OCI-LY3 (cell line): ENCODE measurements at regions not wholly inside any gene's neighbourhood (a gene's known extent, or its start where the extent isn't known, plus 50 kb on each side); places are given as distances from the start of the nearest gene placed in this dataset.

Source experiments
- CTCF ChIP-seq: fragments of 200-600, 300-600 bp; sonication (generic); IDR thresholded peaks from 2 replicates; pipeline ENCODE4 v1.5.1; 2014; ENCODE audit warnings: antibody characterized with exemption, low read length, low read depth
- EZH2phosphoT487 ChIP-seq: fragments of 200-600 bp; shearing (Covaris generic); IDR thresholded peaks from 2 replicates; pipeline ENCODE4 v1.6.1; 2018; ENCODE audit warnings: antibody characterized with exemption, mixed run types, low read depth

DNA sequence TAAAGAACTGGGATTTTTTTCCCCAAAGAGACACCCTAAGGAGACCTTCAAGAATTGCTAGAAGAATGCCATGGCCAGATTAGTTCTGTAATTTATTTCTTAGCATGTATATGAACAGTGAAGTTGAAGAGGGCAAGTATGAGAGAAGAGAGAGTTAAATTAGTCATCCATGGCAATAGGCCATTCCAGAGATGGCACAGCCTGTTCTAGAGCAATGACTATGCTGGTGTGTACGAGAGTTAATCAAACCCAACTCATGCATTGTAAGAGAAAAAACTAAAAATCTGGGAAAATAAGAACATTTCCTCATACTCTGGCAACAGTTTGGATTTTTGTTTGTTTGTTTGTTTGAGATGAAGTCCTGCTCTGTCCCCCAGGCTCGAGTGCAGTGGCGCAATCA lies 112.1 kb upstream of the PIK3C3 start:
- TF ChIP-seq CTCF (no peak), EZH2phosphoT487 (no peak)
